ENCODE measurements at regions not wholly inside any gene's neighbourhood (a gene's known extent, or its start where the extent isn't known, plus 50 kb on each side); places are given as distances from the start of the nearest gene placed in this dataset.
A peak's percentile ranks its signal among the peaks of the same experiment; 100 is the strongest.

- H3K27ac ChIP-seq (ENCODE audit: insufficient read depth in 1 of 2, low read depth in 1 of 2, low read length in 2 of 2, poor library complexity in 1 of 2, severe bottlenecking in 2 of 2): no peak overlapping the region
- WGBS (ENCODE audit: insufficient coverage): 36% methylated on average over 6 of the region's 7 CpGs
- no peaks in the 10 kb centered on the region for H3K9me3 ChIP-seq (ENCODE audit: control extremely low read depth in 1 of 5, control insufficient read depth in 4 of 5, insufficient read depth in 2 of 5, low read depth in 1 of 5, low read length in 4 of 5)
- H3K27me3 ChIP-seq (replicated peaks in 2 of 5; ENCODE audit: control insufficient read depth in 4 of 5, insufficient read depth in 5 of 5, low read length in 4 of 5): peaks cover 0 to 17% (median 0%) of the 10 kb centered on the region in 5 experiments
- no peak for DNase-seq
- POLR2A ChIA-PET: interaction anchor here (0.6 kb wide), 1 partner anchor 327 kb away, joined by 3 read pairs; no protein-coding TSS in a partner anchor
- CTCF ChIA-PET: interaction anchor here (1.9 kb wide), 1 partner anchor 9 kb away, joined by 6 read pairs; no protein-coding TSS in a partner anchor
- H3K36me3 ChIP-seq (ENCODE audit: control insufficient read depth in 4 of 4, insufficient read depth in 4 of 4, low read length in 3 of 4): no peaks in the 10 kb centered on the region
- peak overlapping the region in 6 of 7 experiments; percentile 64 to 78 (median 72) for H3K4me3 ChIP-seq (ENCODE audit: control insufficient read depth in 1 of 7, extremely low read depth in 1 of 7, insufficient read depth in 4 of 7, low read depth in 2 of 7, low read length in 6 of 7)
- peaks cover 5 to 12% (median 9%) of the 10 kb centered on the region in 4 experiments for H3K4me1 ChIP-seq (ENCODE audit: control extremely low read depth in 1 of 4, control insufficient read depth in 4 of 4, insufficient read depth in 4 of 4, low read length in 3 of 4)
Observed at GRCh38 chr18:39840856-39841481, 2114.1 kb upstream of the PIK3C3 start.

GRCh38 chr18:39840406-39840805, 2114.6 kb upstream of the PIK3C3 start:
- ChIA-PET POLR2A (no interaction called here), CTCF (interaction anchor here (1.9 kb wide), 1 partner anchor 9 kb away, joined by 6 read pairs; no protein-coding TSS in a partner anchor)
- WGBS (ENCODE audit: insufficient coverage): 100% methylated on average over 2 of the region's 3 CpGs
- Histone ChIP-seq H3K4me1 (ENCODE audit: control extremely low read depth in 1 of 4, control insufficient read depth in 4 of 4, insufficient read depth in 4 of 4, low read length in 3 of 4) (peaks cover 5 to 12% (median 9%) of the 10 kb centered on the region in 4 experiments), H3K36me3 (ENCODE audit: control insufficient read depth in 4 of 4, insufficient read depth in 4 of 4, low read length in 3 of 4) (no peaks in the 10 kb centered on the region), H3K27ac (ENCODE audit: insufficient read depth in 1 of 2, low read depth in 1 of 2, low read length in 2 of 2, poor library complexity in 1 of 2, severe bottlenecking in 2 of 2) (no peak overlapping the region), H3K27me3 (replicated peaks in 2 of 5; ENCODE audit: control insufficient read depth in 4 of 5, insufficient read depth in 5 of 5, low read length in 4 of 5) (peaks cover 0 to 17% (median 0%) of the 10 kb centered on the region in 5 experiments), H3K4me3 (ENCODE audit: control insufficient read depth in 1 of 7, extremely low read depth in 1 of 7, insufficient read depth in 4 of 7, low read depth in 2 of 7, low read length in 6 of 7) (no peak overlapping the region), H3K9me3 (ENCODE audit: control extremely low read depth in 1 of 5, control insufficient read depth in 4 of 5, insufficient read depth in 2 of 5, low read depth in 1 of 5, low read length in 4 of 5) (no peaks in the 10 kb centered on the region)
- DNase-seq: no peak

- CTCF ChIA-PET: no interaction called here
- POLR2A ChIA-PET: no interaction called here
- DNase-seq: no peak
- Histone ChIP-seq H3K9me3 (ENCODE audit: control extremely low read depth in 1 of 5, control insufficient read depth in 4 of 5, insufficient read depth in 2 of 5, low read depth in 1 of 5, low read length in 4 of 5) (no peaks in the 10 kb centered on the region), H3K4me3 (ENCODE audit: control insufficient read depth in 1 of 7, extremely low read depth in 1 of 7, insufficient read depth in 4 of 7, low read depth in 2 of 7, low read length in 6 of 7) (no peak overlapping the region), H3K27ac (ENCODE audit: insufficient read depth in 1 of 2, low read depth in 1 of 2, low read length in 2 of 2, poor library complexity in 1 of 2, severe bottlenecking in 2 of 2) (no peak overlapping the region), H3K36me3 (ENCODE audit: control insufficient read depth in 4 of 4, insufficient read depth in 4 of 4, low read length in 3 of 4) (no peaks in the 10 kb centered on the region), H3K27me3 (replicated peaks in 2 of 5; ENCODE audit: control insufficient read depth in 4 of 5, insufficient read depth in 5 of 5, low read length in 4 of 5) (peaks cover 0 to 17% (median 0%) of the 10 kb centered on the region in 5 experiments), H3K4me1 (ENCODE audit: control extremely low read depth in 1 of 4, control insufficient read depth in 4 of 4, insufficient read depth in 4 of 4, low read length in 3 of 4) (peaks cover 5 to 12% (median 9%) of the 10 kb centered on the region in 4 experiments)
- 95% methylated on average over 2 of the region's 4 CpGs for WGBS (ENCODE audit: insufficient coverage)
Observed at GRCh38 chr18:39839782-39840181, 2115.3 kb upstream of the PIK3C3 start.

- peaks cover 0 to 17% (median 0%) of the 10 kb centered on the region in 5 experiments for H3K27me3 ChIP-seq (replicated peaks in 2 of 5; ENCODE audit: control insufficient read depth in 4 of 5, insufficient read depth in 5 of 5, low read length in 4 of 5)
- no peaks in the 10 kb centered on the region for H3K9me3 ChIP-seq (ENCODE audit: control extremely low read depth in 1 of 5, control insufficient read depth in 4 of 5, insufficient read depth in 2 of 5, low read depth in 1 of 5, low read length in 4 of 5)
- peaks cover 5 to 12% (median 9%) of the 10 kb centered on the region in 4 experiments for H3K4me1 ChIP-seq (ENCODE audit: control extremely low read depth in 1 of 4, control insufficient read depth in 4 of 4, insufficient read depth in 4 of 4, low read length in 3 of 4)
- H3K27ac ChIP-seq (ENCODE audit: insufficient read depth in 1 of 2, low read depth in 1 of 2, low read length in 2 of 2, poor library complexity in 1 of 2, severe bottlenecking in 2 of 2): no peak overlapping the region
- 82% methylated on average over 2 of the region's 3 CpGs for WGBS (ENCODE audit: insufficient coverage)
- H3K36me3 ChIP-seq (ENCODE audit: control insufficient read depth in 4 of 4, insufficient read depth in 4 of 4, low read length in 3 of 4): no peaks in the 10 kb centered on the region
- H3K4me3 ChIP-seq (ENCODE audit: control insufficient read depth in 1 of 7, extremely low read depth in 1 of 7, insufficient read depth in 4 of 7, low read depth in 2 of 7, low read length in 6 of 7): no peak overlapping the region
- DNase-seq: no peak
- CTCF ChIA-PET: no interaction called here
- POLR2A ChIA-PET: no interaction called here
Observed at GRCh38 chr18:39838831-39839230, 2116.2 kb upstream of the PIK3C3 start.

- H3K4me1 ChIP-seq (ENCODE audit: control extremely low read depth in 1 of 4, control insufficient read depth in 4 of 4, insufficient read depth in 4 of 4, low read length in 3 of 4): no peaks in the 10 kb centered on the region
- H3K36me3 ChIP-seq (ENCODE audit: control insufficient read depth in 4 of 4, insufficient read depth in 4 of 4, low read length in 3 of 4): no peaks in the 10 kb centered on the region
- no peak overlapping the region for H3K27ac ChIP-seq (ENCODE audit: insufficient read depth in 1 of 2, low read depth in 1 of 2, low read length in 2 of 2, poor library complexity in 1 of 2, severe bottlenecking in 2 of 2)
- POLR2A ChIA-PET: no interaction called here
- H3K27me3 ChIP-seq (replicated peaks in 2 of 5; ENCODE audit: control insufficient read depth in 4 of 5, insufficient read depth in 5 of 5, low read length in 4 of 5): peaks cover 0 to under 1% (median 0%) of the 10 kb centered on the region in 5 experiments
- no peak overlapping the region for H3K4me3 ChIP-seq (ENCODE audit: control insufficient read depth in 1 of 7, extremely low read depth in 1 of 7, insufficient read depth in 4 of 7, low read depth in 2 of 7, low read length in 6 of 7)
- H3K9me3 ChIP-seq (ENCODE audit: control extremely low read depth in 1 of 5, control insufficient read depth in 4 of 5, insufficient read depth in 2 of 5, low read depth in 1 of 5, low read length in 4 of 5): no peaks in the 10 kb centered on the region
- DNase-seq: no peak
- 100% methylated on average over 1 of the region's 4 CpGs for WGBS (ENCODE audit: insufficient coverage)
- CTCF ChIA-PET: no interaction called here
Observed at GRCh38 chr18:39835303-39836030, 2119.6 kb upstream of the PIK3C3 start.

GRCh38 chr18:39834636-39835035, 2120.4 kb upstream of the PIK3C3 start:
- H3K9me3 ChIP-seq (ENCODE audit: control extremely low read depth in 1 of 5, control insufficient read depth in 4 of 5, insufficient read depth in 2 of 5, low read depth in 1 of 5, low read length in 4 of 5): no peaks in the 10 kb centered on the region
- H3K4me3 ChIP-seq (ENCODE audit: control insufficient read depth in 1 of 7, extremely low read depth in 1 of 7, insufficient read depth in 4 of 7, low read depth in 2 of 7, low read length in 6 of 7): no peak overlapping the region
- H3K27ac ChIP-seq (ENCODE audit: insufficient read depth in 1 of 2, low read depth in 1 of 2, low read length in 2 of 2, poor library complexity in 1 of 2, severe bottlenecking in 2 of 2): no peak overlapping the region
- H3K27me3 ChIP-seq (replicated peaks in 2 of 5; ENCODE audit: control insufficient read depth in 4 of 5, insufficient read depth in 5 of 5, low read length in 4 of 5): no peaks in the 10 kb centered on the region
- DNase-seq: no peak
- ChIA-PET CTCF (no interaction called here), POLR2A (no interaction called here)
- H3K4me1 ChIP-seq (ENCODE audit: control extremely low read depth in 1 of 4, control insufficient read depth in 4 of 4, insufficient read depth in 4 of 4, low read length in 3 of 4): no peaks in the 10 kb centered on the region
- 100% methylated on average over 1 of the region's 4 CpGs for WGBS (ENCODE audit: insufficient coverage)
- H3K36me3 ChIP-seq (ENCODE audit: control insufficient read depth in 4 of 4, insufficient read depth in 4 of 4, low read length in 3 of 4): no peaks in the 10 kb centered on the region

- no peak overlapping the region for H3K27ac ChIP-seq (ENCODE audit: insufficient read depth in 1 of 2, low read depth in 1 of 2, low read length in 2 of 2, poor library complexity in 1 of 2, severe bottlenecking in 2 of 2)
- H3K4me3 ChIP-seq (ENCODE audit: control insufficient read depth in 1 of 7, extremely low read depth in 1 of 7, insufficient read depth in 4 of 7, low read depth in 2 of 7, low read length in 6 of 7): no peak overlapping the region
- H3K9me3 ChIP-seq (ENCODE audit: control extremely low read depth in 1 of 5, control insufficient read depth in 4 of 5, insufficient read depth in 2 of 5, low read depth in 1 of 5, low read length in 4 of 5): no peaks in the 10 kb centered on the region
- CTCF ChIA-PET: no interaction called here
- no peak for DNase-seq
- WGBS (ENCODE audit: insufficient coverage): no CpG with 5 or more reads among the region's 1 CpG
- H3K36me3 ChIP-seq (ENCODE audit: control insufficient read depth in 4 of 4, insufficient read depth in 4 of 4, low read length in 3 of 4): no peaks in the 10 kb centered on the region
- H3K4me1 ChIP-seq (ENCODE audit: control extremely low read depth in 1 of 4, control insufficient read depth in 4 of 4, insufficient read depth in 4 of 4, low read length in 3 of 4): no peaks in the 10 kb centered on the region
- POLR2A ChIA-PET: no interaction called here
- H3K27me3 ChIP-seq (replicated peaks in 2 of 5; ENCODE audit: control insufficient read depth in 4 of 5, insufficient read depth in 5 of 5, low read length in 4 of 5): no peaks in the 10 kb centered on the region
Observed at GRCh38 chr18:39825485-39826150, 2129.4 kb upstream of the PIK3C3 start.
